ENCODE measurements at regions not wholly inside any gene's neighbourhood (a gene's known extent, or its start where the extent isn't known, plus 50 kb on each side); places are given as distances from the start of the nearest gene placed in this dataset.

- TF ChIP-seq CTCF (IDR thresholded peaks at IDR 0.05) = peak; percentile 24 to 53 (median 34)
- no peak for TF ChIP-seq POLR2A (IDR thresholded peaks at IDR 0.05)
Observed at GRCh38 chr10:53601260-53601875, 828.8 kb upstream of the MBL2 start.
